T-helper 22 cell (primary cell): ENCODE measurements at regions not wholly inside any gene's neighbourhood (a gene's known extent, or its start where the extent isn't known, plus 50 kb on each side); places are given as distances from the start of the nearest gene placed in this dataset.

Experiments used
- DNase-seq: peaks from one replicate; pipeline ENCODE4 v3.0.0-alpha.2; 2020; ENCODE audit warnings: low read depth

DNA sequence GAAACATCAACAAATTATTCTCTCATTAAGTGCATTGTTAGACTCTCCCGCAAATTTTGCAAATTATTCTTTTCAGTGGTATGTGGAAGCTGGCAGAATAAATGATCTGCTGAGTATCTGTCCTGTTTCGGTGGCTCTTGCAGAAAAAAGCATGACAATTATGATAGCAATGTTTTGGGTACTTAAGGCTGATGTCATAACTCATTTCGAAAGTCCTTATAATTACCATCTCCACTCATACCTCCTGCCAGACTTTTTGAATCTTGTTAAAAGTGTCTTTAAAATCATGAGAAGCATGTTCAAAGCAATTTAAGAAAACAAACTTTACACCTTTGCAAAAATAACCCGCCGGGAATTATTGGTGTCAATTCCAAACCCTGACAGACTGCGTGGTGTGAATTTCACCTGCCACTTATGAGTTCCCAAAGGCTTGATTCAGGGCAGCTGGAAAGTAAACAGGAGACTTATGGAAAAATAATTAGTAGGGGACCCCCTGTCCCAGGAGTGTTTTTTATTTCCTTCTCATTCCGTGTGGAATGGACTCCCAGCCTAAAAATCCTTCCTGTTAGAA, 87.6 kb upstream of the E2F3 start:
- no peak for DNase-seq

DNA sequence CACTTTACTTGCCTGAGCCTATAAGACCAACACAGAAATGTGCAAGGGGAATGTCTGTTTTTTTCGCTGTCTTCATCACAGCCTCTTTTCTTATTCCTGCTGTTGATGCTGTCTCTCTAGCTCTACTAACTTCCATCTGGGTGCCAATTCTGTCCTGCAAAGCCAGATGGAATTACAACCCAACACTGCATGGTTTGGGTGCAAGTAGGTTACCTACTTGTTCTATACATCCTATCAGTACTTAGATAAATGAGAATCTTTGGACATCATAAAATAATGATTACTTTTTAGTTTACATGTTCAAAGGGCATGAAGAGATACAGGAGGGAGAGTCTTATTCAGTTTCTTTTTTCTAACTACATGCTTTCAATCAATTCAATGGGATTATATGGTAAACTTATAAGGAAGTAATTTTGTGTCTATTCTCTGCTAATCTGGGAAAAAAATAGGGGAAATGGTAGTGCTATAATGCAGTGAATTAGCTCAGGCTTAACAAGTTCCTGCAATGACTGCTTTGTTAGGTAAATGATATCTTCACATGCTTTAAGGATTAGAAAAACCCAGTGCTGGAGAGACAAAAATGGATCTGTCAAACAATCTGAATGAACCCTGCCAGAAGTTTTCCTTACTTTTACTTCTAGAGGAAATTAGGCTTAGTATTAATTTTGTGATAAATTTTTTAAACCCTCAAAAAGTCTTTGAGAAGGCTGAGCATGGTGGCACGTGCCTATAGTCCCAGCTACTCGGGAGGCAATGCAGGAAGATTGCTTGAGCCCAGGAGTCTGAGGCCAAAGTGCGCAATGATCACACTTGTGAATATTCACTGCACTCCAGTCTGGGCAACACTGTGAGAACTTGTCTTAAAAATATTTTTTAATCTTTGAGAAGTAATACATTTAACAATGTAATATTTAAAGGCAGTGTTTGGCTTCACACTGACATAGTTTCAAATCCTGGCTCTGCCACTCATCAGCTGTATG, 86.5 kb upstream of the E2F3 start:
- DNase-seq: no peak

DNA sequence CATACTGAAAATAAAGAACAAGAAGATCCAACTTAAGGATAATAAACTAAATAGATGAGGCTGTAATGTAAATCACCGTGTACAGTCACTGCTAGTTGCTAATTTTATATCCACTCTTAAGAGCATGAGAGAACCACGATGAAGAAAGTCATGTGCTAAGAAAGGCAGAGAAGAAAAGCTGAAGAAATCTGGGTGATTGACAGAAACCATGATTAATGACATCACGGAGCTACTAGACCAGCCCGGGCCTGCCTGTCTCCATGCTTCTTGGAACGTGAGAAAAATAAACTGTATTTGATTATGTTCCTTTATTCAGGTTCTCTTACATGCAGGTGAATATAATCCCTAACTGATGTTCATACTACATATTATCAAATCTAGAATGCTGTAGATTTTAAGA, 84.2 kb upstream of the E2F3 start:
- no peak for DNase-seq

DNA sequence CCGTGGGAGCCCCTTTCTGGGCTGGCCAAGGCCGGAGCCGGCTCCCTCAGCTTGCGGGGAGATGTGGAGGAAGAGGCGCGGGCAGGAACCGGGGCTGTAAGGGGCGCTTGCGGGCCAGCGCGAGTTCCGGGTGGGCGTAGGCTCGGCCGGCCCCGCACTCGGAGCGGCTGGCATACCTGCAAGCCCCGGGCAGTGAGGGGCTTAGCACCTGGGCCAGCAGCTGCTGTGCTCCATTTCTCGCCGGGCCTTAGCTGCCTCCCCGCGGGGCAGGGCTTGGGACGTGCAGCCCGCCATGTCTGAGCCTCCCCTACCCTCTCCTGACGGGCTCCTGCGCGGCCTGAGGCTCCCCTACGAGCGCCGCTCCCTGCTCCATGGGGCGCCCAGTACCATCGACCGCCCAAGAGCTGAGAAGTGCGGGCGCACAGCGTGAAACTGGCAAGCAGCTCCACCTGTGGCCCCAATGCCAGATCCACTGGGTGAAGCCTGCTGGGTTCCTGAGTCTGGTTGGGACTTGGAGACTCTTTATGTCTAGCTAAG, 82.8 kb upstream of the E2F3 start:
- no peak for DNase-seq

DNA sequence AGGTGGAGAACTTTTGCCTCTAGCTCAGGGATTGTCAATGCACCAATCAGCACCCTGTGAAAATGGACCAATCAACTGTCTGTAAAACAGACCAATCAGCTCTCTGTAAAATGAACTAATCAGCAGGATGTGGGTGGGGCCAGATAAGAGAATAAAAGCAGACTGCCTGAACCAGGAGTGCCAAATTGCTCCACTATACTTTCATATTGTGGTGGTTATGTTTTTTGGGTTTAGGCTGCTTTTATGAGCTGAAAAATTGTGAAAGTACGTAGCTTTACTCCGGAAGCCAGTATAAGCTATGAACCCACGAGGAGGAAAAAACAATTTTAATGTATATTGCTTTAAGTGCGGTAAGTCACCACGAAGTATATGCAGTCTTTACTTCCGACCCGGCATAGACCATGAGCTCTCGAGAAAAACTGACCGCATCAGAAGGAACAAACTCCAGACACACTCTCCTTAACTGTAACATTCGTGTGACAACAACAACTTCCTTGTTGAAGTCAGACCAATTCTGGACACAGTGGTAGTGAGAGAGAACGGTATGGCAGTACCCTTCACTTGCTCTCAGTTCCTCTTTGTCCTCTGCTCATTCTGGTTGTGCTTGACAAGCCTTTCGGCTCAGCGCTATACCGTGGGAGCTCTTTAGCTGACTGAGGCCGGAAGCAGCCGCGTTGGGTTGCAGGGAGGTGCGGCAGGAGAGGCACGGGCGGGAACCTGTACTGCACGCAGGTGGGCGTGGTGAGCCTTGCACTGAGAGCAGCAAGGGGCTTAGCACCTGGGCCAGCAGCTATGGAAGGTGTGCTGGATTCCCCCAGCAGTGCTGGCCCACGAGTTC, 81.9 kb upstream of the E2F3 start:
- DNase-seq: peak; percentile 55

DNA sequence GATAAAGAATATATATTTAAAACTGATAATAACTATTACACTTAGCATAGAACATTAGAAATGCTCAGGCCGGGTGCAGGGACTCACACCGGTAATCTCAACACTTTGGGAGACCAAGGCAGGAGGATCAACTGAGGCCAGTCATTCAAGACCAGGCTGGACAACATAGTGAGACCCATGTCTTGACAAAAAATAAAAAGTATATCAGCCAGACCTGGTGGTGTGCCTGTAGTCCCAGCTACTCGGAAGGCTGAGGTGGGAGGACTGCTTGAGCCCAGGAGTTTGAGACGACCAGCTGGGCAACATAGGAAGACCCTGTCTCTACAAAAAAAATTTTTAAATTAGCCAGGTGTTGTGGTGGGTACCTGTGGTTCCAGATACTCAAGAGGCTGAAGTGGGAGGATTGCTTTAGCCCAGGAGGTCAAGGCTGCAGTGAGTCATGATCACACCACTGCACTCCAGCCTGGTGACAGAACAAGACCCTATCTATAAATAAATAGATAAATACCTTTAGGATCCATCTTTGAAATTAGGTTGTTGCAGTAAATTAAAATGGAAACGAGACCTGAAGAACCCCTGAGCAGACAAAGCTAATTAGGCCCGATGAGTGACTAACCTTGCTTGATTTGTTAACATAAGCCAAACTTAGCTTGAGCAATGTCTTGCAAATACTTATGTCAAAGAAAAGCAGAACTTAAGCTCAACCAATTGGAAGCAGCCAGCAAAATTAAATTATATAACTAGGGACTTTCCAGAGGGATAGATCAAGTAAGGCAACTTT, 75.8 kb upstream of the E2F3 start:
- no peak for DNase-seq

DNA sequence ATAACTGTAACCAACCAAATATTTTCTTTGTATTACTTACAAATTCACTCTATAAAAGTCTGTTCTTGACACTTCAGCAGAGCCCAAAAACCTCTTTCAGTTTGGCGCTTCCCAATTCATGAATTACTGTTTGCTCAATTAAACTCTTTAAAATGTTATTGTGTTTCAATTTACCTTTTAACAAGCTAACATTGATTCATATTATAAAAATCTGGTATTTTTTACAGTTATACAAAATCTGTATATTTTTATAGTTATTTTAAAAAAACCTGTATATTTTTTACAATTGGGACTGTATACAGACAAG, 75.3 kb upstream of the E2F3 start:
- DNase-seq: no peak

DNA sequence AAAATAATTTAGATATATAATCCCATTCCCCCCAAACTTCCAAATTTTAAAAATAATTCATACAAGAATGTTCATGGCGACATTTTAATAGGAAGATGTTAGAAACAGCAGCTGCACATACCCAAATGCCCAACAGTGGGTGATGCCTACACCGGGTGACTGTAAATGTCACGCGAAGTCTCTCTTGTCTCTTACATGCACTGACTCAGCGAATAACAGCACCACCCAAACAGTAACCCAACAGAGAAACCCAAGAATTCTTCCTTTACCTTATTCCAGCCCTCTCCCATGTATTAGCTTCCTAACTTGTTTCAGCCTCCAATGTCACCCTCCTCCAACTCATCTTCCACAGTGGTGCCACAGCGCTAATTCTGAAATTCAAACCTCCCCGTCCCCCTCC, 74.5 kb upstream of the E2F3 start:
- DNase-seq: no peak

DNA sequence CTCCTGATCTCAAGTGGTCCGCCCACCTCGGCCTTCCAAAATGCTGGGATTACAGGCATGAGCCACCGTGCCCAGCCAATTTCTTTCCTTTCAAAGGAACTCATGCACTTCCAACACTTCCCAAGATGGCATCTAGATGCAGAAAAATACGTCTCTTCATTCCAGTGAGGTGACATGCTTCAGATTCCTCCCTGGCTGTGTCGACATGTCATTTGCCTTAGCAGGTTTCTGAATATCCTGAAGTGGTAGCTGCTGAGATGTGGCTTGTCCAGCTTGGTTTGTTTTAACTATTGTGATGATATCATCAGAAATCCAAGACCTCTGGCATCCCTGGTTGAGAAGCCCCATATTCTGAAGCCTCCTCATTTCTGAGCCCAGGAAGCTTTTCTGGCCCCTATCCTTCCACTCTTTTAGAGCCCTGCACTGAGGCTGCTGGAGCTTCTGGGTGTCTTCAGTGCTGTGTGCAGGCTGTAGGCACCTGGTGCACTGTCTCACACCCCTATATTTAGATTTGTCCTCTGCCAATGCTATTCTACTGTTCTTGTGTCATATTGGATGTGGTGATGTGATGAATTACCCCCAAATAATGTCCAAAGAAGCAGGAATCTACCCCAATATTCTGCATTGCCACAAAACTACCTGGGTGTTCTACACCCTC, 73.3 kb upstream of the E2F3 start:
- DNase-seq: no peak

DNA sequence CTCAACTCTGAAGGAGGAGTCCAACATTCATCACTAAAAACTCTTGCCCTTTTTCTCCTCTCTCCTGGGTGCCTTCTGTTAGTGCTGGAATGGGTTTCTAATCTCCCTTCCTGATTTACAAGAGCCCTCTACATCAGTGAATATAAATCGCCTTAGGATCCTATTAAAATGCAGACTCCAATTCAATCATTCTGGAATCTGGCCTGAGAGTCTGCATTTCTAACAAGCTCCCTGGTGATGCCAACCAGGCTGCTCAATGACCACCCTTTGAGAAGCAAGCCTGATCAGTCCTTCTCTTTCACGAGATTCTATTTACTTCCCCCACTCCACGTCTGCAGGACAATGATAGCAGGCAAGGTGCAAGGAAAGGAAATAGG, 72.8 kb upstream of the E2F3 start:
- DNase-seq: no peak

DNA sequence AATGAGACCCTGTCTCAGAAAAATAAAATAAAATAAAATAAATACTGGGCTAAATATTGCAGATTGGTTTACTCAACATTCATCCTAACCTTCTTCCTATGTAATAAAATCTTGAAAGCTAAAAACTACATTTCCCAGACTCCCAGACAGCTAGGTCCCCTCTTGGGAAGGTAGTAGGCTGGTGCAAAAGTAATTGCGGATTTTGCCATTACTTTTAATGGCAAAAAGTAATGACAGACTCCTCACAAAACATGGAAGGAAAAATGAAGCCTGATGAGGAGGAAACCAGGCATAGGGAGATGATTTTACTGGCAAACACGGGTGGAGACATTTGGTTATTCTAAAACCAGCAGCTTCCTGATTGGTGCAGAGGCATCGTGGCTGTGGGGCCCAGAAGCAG, 70.6 kb upstream of the E2F3 start:
- DNase-seq: no peak

DNA sequence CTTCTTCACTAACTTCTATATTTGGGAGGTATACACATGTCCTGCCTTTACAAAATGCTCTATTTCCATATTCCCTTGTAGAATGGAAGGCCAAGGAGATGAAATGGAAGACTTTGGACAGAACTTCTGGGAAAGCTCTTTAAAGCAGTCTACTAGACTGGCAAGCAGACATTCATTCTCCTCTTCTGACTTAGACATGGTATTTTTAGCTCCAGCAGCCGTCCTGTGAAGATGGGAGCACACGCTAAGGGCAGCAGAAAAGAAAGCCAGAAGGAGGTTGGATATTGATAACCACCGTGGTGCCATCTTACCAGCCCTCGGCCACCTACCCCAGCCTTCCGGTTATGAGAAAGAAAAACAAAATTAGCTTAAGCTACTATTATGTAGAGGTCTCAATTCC, 70.1 kb upstream of the E2F3 start:
- DNase-seq: no peak

DNA sequence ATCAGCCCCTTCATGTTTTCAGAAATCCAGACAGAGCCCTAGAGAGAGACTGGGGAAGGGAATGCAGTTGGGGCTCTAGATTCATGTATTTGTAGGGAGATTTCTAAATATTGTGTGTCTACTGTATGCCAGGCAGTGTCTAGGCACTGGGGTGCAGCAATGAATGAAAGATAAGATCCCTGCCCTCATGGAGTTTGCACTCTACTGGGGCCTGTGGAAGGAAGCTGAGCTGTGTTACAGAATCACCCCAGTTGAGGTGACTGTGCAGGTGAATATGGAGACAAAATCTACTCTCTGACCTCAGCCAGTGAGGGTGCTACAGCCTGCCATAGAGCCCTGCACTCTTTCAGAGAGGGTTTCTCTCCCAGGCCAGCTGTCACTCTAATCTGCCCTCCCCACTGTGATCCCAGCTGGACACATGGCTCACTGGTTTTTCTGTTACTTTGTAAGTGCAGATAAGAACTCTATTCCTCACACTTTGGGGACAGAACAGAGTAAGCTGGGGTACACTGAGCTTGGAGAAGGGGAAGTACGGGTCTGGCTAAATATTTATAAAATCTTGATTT, 69.2 kb upstream of the E2F3 start:
- DNase-seq: no peak

DNA sequence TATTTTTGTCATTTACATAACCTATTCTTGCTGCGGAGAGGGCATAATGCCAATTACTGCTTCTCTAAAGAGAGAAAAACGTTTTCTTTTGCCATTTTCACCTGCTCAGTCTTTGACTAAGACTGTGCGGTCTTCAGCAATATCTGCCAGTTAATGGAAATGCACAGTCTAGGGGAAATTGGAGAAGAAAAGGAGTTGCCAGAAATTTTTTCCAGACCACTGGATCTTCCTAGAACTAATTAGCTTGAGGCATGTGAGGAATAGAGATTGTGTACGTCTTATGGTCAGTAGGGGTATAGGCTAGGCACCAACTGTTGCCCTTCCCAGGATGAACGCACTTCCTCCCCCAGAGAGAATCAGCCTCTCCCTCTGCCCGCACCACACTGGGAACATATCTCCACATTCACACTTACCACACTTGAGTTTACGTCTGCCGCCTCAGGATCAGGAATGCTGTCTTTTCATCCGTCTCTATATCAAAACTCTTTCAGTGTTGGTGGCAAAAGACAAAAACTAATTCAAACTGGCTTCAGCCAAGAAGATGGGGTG, 67.9 kb upstream of the E2F3 start:
- DNase-seq: no peak

DNA sequence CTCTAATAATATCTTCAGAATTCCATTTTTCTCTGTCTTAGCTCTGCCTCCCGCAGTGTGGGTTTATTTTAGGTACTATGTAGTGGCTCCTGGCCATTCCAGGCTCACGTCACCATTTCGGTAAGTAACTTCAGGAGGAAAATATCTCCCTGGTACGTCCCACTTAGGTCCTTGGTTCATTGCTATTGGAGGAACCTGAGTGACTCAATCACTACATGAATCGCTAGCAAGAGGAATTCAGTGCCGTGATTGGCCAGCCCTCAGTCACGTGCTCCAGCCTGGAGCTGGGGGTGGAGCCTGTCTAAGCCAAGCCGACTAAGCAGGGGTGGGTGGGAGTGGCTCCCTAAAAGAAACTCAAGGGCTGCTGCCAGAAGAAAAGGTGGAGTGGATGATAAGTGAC, 67.3 kb upstream of the E2F3 start:
- DNase-seq: no peak

DNA sequence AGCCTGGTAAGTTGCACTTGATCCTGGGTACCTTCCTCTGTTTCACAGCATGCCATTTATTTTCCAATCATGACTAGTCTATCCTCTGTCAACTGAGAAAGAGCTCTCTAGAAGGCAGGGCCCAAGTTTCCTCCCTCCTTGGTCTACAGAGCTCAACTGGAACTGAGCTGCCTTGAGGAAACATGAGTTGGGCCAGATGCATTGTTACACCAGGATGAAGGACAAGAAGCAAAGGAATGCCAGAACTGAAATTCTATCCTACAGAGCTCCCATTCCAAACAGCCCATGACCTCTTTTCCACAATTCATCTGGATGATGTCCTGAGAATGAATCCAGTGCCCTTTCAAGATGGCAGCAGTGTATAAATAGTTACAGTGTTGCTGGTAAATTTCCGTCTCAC, 66.7 kb upstream of the E2F3 start:
- DNase-seq: no peak

DNA sequence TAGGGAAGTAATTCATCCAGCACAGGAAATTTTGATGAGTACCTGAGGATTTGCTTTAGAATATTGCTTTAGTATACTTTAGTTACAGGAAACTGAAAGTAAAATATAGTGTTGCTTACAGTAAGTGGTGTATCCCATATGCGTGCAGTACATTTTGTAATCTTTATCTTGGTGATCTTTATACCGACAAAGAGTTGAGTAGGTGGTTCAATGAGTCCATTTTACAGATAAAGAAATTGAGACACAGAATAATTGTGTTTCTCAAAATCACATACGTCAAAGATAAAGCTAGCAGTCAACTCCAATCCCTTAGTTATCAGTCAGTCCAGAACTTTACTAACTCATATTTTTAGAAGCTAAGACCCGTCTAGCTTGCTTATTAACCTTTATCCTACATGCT, 65.8 kb upstream of the E2F3 start:
- no peak for DNase-seq

DNA sequence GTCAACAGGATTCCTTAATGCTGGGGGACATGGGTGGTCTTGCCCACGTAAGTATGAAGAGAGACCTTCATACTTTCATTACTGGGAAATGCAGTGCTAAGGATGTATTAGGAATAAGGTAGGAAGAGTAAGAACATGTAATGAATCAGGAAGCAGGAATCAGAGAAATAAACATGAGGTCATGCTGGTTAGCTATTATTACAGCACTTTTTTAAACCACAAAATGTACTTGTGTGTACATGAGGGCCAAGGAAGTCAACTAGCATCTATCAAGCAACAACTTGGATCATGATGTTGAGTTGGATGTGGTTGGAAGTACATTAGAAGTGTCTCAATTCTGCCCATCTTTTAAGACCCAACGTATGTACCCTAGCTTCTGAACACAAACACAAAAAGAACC, 63.5 kb upstream of the E2F3 start:
- no peak for DNase-seq

DNA sequence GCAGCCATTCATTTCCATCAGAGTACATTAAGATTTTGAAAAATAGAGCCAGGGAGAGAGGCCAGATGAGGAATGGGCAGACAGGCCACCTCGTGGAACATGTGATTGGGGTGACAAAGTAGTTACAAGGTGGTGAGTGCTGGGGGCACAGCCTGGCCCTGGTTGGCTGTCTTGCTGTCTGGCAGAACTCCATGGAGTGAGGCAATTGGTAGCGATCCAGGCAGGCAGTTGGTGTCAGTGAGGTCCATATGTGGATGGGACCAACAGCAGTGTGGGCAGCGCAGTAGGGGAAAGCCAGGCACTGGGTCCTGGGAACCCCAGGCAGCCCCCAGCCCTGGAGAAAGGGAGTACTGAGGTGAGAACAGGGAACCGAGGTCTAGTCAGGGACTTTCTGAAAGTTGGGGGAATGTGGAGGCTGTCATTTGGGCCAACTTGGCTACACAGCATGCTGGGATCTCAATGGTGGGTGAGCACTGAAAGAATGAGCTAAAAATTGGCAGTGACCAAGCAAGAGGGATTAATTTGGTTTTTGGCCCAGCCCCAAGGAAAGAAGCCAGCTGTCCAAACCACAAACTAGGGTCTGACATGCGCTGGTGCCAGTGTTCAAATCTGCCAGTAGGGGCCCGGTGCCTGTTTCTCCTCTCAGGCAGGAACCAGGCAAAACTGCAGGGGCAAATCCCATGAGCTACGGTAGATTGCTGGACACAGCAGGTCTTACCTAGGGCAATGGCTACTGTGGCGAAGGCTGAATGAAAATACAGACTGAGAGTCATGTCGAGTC, 61.4 kb upstream of the E2F3 start:
- no peak for DNase-seq

DNA sequence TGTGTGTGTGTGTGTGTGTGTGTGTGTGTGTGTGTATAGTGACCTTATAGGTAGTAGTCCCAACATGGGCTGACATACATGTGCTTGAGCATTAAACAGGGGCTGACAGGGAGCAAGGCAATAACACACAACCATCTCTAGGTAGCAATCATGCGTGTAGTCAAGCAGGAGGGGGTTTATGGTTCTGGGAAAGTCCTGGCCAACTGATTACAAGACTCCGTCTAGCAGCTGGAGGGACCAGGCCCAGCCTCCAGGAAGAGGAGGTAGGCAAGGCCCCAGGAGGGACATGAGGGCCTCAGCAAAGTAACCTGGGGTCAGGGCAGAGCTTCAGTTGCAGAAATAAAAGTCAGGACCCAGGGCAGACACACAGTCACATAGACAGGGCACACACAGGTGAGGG, 60.6 kb upstream of the E2F3 start:
- no peak for DNase-seq
